Esophagus squamous epithelium (tissue), 5 donors: ENCODE measurements at regions not wholly inside any gene's neighbourhood (a gene's known extent, or its start where the extent isn't known, plus 50 kb on each side); places are given as distances from the start of the nearest gene placed in this dataset.

Experiments
- DNase-seq: peaks from one replicate; lab custom pipeline; 2025; lab: John Stamatoyannopoulos, UW
- H3K27ac ChIP-seq, 4 donors: fragments of 200-600 bp; sonication (generic); one replicate each; pipeline ENCODE4 v1.5.1; 2016 to 2019; ENCODE audit warnings: mild to moderate bottlenecking in 1 of 4
- H3K27me3 ChIP-seq, 4 donors: fragments of 200-600 bp; sonication (generic); 1 replicate in 3 of 4; 2 replicates in 1 of 4; pipeline versions ENCODE4 v1.5.1 to v1.6.0; 2017 to 2021; ENCODE audit warnings: antibody characterized with exemption in 1 of 4
- H3K36me3 ChIP-seq, 3 donors: fragments of 200-600 bp; sonication (generic); one replicate each; pipeline ENCODE4 v1.5.1; 2016 to 2019
- H3K4me1 ChIP-seq, 3 donors: fragments of 200-600 bp; sonication (generic); one replicate each; pipeline ENCODE4 v1.5.1; 2017 to 2019
- H3K4me3 ChIP-seq, 4 donors: fragments of 200-600 bp; sonication (generic); 1 replicate in 3 of 4; 2 replicates in 1 of 4; pipeline ENCODE4 v1.5.1; 2016 to 2019; ENCODE audit warnings: mild to moderate bottlenecking in 2 of 4, moderate library complexity in 1 of 4
- H3K9me3 ChIP-seq, 3 donors: fragments of 200-600 bp; sonication (generic); one replicate each; pipeline ENCODE4 v1.5.1; 2016 to 2019
- CTCF ChIP-seq, 6 experiments: fragments of 450-650 bp in 4 of 6; fragments of 200-600 bp in 2 of 6; sonication (generic) in 2 of 6; IDR thresholded peaks; one replicate each; pipeline ENCODE4 v1.5.1; 2016 to 2019; ENCODE audit warnings: antibody characterized with exemption in 6 of 6, mild to moderate bottlenecking in 4 of 6, moderate library complexity in 4 of 6
- POLR2A ChIP-seq, 4 donors: fragments of 450-650 bp; IDR thresholded peaks; one replicate each; pipeline ENCODE4 v1.6.1; 2017; ENCODE audit warnings: antibody characterized with exemption in 4 of 4, mild to moderate bottlenecking in 4 of 4, moderate library complexity in 3 of 4
- WGBS, 2 donors: methylation state at CpG; one replicate each; pipeline ENCODE4 v1.1.5; 2018; 5-methylcytosine and 5-hydroxymethylcytosine counted together
- intact Hi-C: fragments of 100-400 bp; cut with DNase I; formaldehyde crosslinking; loops from one replicate; pipeline ENCODE4 v1.15.0; 2022
- donor health status: DM: yes; HTN: yes; CAD: no.

- 51 to 64% methylated on average over 5 of the region's 5 CpGs for WGBS, 2 donors
- H3K27ac ChIP-seq, result no peak overlapping the region
- H3K9me3 ChIP-seq, result no peaks in the 10 kb centered on the region
- no peaks in the 10 kb centered on the region for H3K4me1 ChIP-seq
- no peak for DNase-seq
- intact Hi-C loops, result no loop called here
- H3K4me3 ChIP-seq, result no peak overlapping the region
- no peaks in the 10 kb centered on the region for H3K36me3 ChIP-seq
- H3K27me3 ChIP-seq, result no peaks in the 10 kb centered on the region
- no peak for TF ChIP-seq CTCF (IDR thresholded peaks at IDR 0.05)
These were observed 1190.6 kb downstream of the SORCS1 start for GRCh38 chr10:105973902-105974301.

DNA sequence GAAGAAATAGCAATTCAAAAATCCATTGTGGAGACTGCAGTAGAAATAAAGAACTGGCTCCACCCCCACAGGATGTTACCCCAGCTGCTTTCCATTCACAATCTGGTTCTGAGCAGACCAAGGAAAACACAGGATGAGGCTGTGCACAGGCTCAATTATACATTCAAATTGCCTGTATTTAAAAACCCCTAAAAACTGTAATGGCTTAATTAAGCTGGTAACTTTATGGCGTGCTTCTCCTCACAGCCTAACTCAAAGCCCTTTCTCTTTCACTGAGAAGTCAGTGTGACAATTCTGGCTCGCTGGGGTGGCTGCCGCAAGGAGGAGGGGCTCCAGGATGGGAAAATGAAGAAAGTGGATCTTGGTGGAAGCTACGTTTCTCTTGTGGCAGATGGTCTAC is 1191.1 kb downstream of the SORCS1 start:
- H3K27ac ChIP-seq, result no peak overlapping the region
- no peaks in the 10 kb centered on the region for H3K4me1 ChIP-seq
- no peaks in the 10 kb centered on the region for H3K9me3 ChIP-seq
- DNase-seq, result no peak
- intact Hi-C loops, result no loop called here
- H3K4me3 ChIP-seq, result no peak overlapping the region
- no peaks in the 10 kb centered on the region for H3K36me3 ChIP-seq
- TF ChIP-seq CTCF (IDR thresholded peaks at IDR 0.05), result no peak
- no peak for TF ChIP-seq POLR2A (IDR thresholded peaks at IDR 0.05)
- H3K27me3 ChIP-seq, result no peaks in the 10 kb centered on the region
- 50 to 58% methylated on average over 3 to 4 of the region's 4 CpGs for WGBS, 2 donors

GRCh38 chr10:105971460-105971859 is 1193.0 kb downstream of the SORCS1 start:
- no peaks in the 10 kb centered on the region for H3K9me3 ChIP-seq
- DNase-seq, result no peak
- intact Hi-C loops, result no loop called here
- H3K4me1 ChIP-seq, result no peaks in the 10 kb centered on the region
- WGBS, 2 donors, result 59 to 65% methylated on average over 2 of the region's 2 CpGs
- TF ChIP-seq POLR2A (IDR thresholded peaks at IDR 0.05), result no peak
- TF ChIP-seq CTCF (IDR thresholded peaks at IDR 0.05), result no peak
- no peaks in the 10 kb centered on the region for H3K27me3 ChIP-seq
- H3K27ac ChIP-seq, result no peak overlapping the region
- no peaks in the 10 kb centered on the region for H3K36me3 ChIP-seq
- no peak overlapping the region for H3K4me3 ChIP-seq

- no peaks in the 10 kb centered on the region for H3K4me1 ChIP-seq
- H3K27me3 ChIP-seq, result no peaks in the 10 kb centered on the region
- no peaks in the 10 kb centered on the region for H3K36me3 ChIP-seq
- DNase-seq, result no peak
- 60 to 85% methylated on average over 12 of the region's 12 CpGs for WGBS, 2 donors
- no peak overlapping the region for H3K4me3 ChIP-seq
- H3K9me3 ChIP-seq, result no peaks in the 10 kb centered on the region
- TF ChIP-seq POLR2A (IDR thresholded peaks at IDR 0.05), result no peak
- no peak for TF ChIP-seq CTCF (IDR thresholded peaks at IDR 0.05)
- H3K27ac ChIP-seq, result no peak overlapping the region
- intact Hi-C loops, result no loop called here
These were observed 1194.6 kb downstream of the SORCS1 start for GRCh38 chr10:105969884-105970377.

DNA sequence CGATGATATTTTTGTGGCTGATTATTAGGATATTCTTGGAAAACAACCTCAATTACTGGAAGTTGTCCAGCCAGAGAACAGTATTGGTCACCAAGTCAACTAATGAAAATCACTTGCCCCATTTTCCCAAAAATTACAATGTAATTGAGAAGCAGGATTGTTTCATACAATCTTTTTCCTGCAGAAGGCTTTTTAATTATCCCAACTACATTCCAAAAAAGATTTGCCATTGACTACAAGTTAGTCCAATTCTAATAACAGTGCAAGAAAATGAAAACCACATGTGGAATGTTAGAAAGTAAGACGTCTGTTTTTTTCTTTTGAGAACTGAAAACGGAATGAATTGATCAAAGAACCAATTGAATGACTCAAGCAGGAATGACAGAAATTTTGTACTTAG is 1195.8 kb downstream of the SORCS1 start:
- intact Hi-C loops, result no loop called here
- Histone ChIP-seq H3K4me1 (peaks cover 0 to 2% (median 0%) of the 10 kb centered on the region in 3 donors), H3K4me3 (no peak overlapping the region), H3K27ac (no peak overlapping the region), H3K27me3 (no peaks in the 10 kb centered on the region), H3K36me3 (no peaks in the 10 kb centered on the region), H3K9me3 (no peaks in the 10 kb centered on the region)
- DNase-seq, result no peak
- TF ChIP-seq POLR2A (IDR thresholded peaks at IDR 0.05), result no peak
- TF ChIP-seq CTCF (IDR thresholded peaks at IDR 0.05), result no peak
- WGBS, 2 donors, result 64 to 73% methylated on average over 3 of the region's 3 CpGs
